B cell (primary cell): ENCODE measurements at regions not wholly inside any gene's neighbourhood (a gene's known extent, or its start where the extent isn't known, plus 50 kb on each side); places are given as distances from the start of the nearest gene placed in this dataset.

ENCODE experiments used
- ATAC-seq: fragments of 200-7000 bp; cut with Tn5 transposase; one replicate; pipeline ENCODE4 v1.10.0; 2021; ENCODE audit warnings: low read depth, mild to moderate bottlenecking, moderate number of reproducible peaks, moderate library complexity
- CTCF ChIA-PET: fragments of 350-600 bp; sonication (Branson Sonifier 250); formaldehyde crosslinking; loops from one replicate; lab custom pipeline; 2021; ENCODE audit warnings: antibody characterized with exemption, inconsistent platforms; lab: Charles Lee
- POLR2A ChIA-PET: fragments of 350-600 bp; sonication (Branson Sonifier 250); formaldehyde crosslinking; loops from one replicate; lab custom pipeline; 2021; ENCODE audit warnings: antibody characterized with exemption; lab: Charles Lee
- DNase-seq: peaks from one replicate; pipeline ENCODE4 v3.0.0; 2013
- H2AFZ ChIP-seq: 2 replicates; pipeline ENCODE4 v1.6.1; 2012; ENCODE audit warnings: mild to moderate bottlenecking, low read depth, low read length; ENCODE audit not compliant: insufficient read depth, poor library complexity, severe bottlenecking
- H3K27ac ChIP-seq, 2 donors: 1 replicate in 1 of 2; 2 replicates in 1 of 2; pipeline ENCODE4 v1.5.1; 2012 to 2013; ENCODE audit warnings: low read length in 2 of 2, mild to moderate bottlenecking in 2 of 2, moderate library complexity in 1 of 2
- H3K27me3 ChIP-seq, 4 experiments: fragments of 200-600 bp in 1 of 4; sonication (generic) in 1 of 4; replicated peaks in 1 of 4; 1 replicate in 2 of 4; 2 replicates in 2 of 4; pipeline versions ENCODE4 v1.6.1 to v1.7.0; 2013 to 2016; ENCODE audit warnings: low read length in 3 of 4, mild to moderate bottlenecking in 2 of 4, mixed read lengths in 1 of 4, moderate library complexity in 1 of 4; ENCODE audit not compliant: insufficient read depth in 4 of 4, control insufficient read depth in 3 of 4; ENCODE audit errors: control extremely low read depth in 1 of 4
- H3K36me3 ChIP-seq, 2 experiments: replicated peaks in 1 of 2; 1 replicate in 1 of 2; 2 replicates in 1 of 2; pipeline versions ENCODE4 v1.6.1 to v1.7.1; 2013; ENCODE audit warnings: low read length in 1 of 2; ENCODE audit not compliant: insufficient read depth in 2 of 2, control insufficient read depth in 1 of 2; ENCODE audit errors: control extremely low read depth in 1 of 2, extremely low read depth in 1 of 2
- H3K4me1 ChIP-seq, 2 donors: fragments of 200-600 bp in 1 of 2; sonication (generic) in 1 of 2; 1 replicate in 1 of 2; 2 replicates in 1 of 2; pipeline versions ENCODE4 v1.5.1 to v1.6.1; 2013 to 2017; ENCODE audit warnings: low read length in 2 of 2; ENCODE audit not compliant: control insufficient read depth in 2 of 2, insufficient read depth in 2 of 2
- H3K4me2 ChIP-seq: replicated peaks from 2 replicates; pipeline ENCODE3; 2012; ENCODE audit warnings: mild to moderate bottlenecking, low read depth, low read length; ENCODE audit not compliant: poor library complexity, severe bottlenecking
- H3K4me3 ChIP-seq, 5 experiments: fragments of 200-600 bp in 1 of 5; sonication (generic) in 1 of 5; 1 replicate in 3 of 5; 2 replicates in 2 of 5; pipeline versions ENCODE4 v1.5.1 to v1.7.0; 2011 to 2016; ENCODE audit warnings: low read length in 4 of 5, mild to moderate bottlenecking in 4 of 5, low read depth in 2 of 5, control low read depth in 1 of 5, moderate library complexity in 1 of 5; ENCODE audit not compliant: insufficient read depth in 1 of 5; ENCODE audit errors: control extremely low read depth in 1 of 5, extremely low read depth in 1 of 5
- H3K79me2 ChIP-seq: fragments of 200-600 bp; sonication (generic); one replicate; pipeline ENCODE4 v1.6.0; 2016; ENCODE audit warnings: low read length; ENCODE audit not compliant: control insufficient read depth, insufficient read depth
- H3K9ac ChIP-seq: fragments of 200-600 bp; sonication (generic); 2 replicates; pipeline ENCODE4 v1.6.1; 2017; ENCODE audit warnings: mild to moderate bottlenecking, low read length, moderate library complexity
- H3K9me3 ChIP-seq, 3 donors: one replicate each; pipeline versions ENCODE4 v1.6.1 to v1.7.1; 2013; ENCODE audit warnings: low read length in 2 of 3; ENCODE audit not compliant: control insufficient read depth in 2 of 3, insufficient read depth in 1 of 3; ENCODE audit errors: control extremely low read depth in 1 of 3
- H4K20me1 ChIP-seq: 2 replicates; pipeline ENCODE4 v1.6.0; 2012; ENCODE audit warnings: mild to moderate bottlenecking, low read length; ENCODE audit not compliant: insufficient read depth, control insufficient read depth, poor library complexity, severe bottlenecking
- H3K27ac Mint-ChIP-seq: one replicate; pipeline ENCODE4 v1.8.0; 2021; ENCODE audit warnings: mixed read lengths
- H3K27me3 Mint-ChIP-seq: one replicate; pipeline ENCODE4 v1.8.0; 2021; ENCODE audit warnings: mixed read lengths
- H3K4me1 Mint-ChIP-seq: one replicate; pipeline ENCODE4 v1.8.0; 2021; ENCODE audit warnings: mixed read lengths
- H3K4me3 Mint-ChIP-seq: one replicate; pipeline ENCODE4 v1.8.0; 2021; ENCODE audit warnings: mixed read lengths
- H3K9me3 Mint-ChIP-seq: one replicate; pipeline ENCODE4 v1.8.0; 2022; ENCODE audit warnings: mixed read lengths; ENCODE audit not compliant: insufficient read depth
- CTCF ChIP-seq: fragments of 200-600 bp; IDR thresholded peaks from one replicate; pipeline ENCODE4 v1.8.0; 2022; ENCODE audit warnings: antibody characterized with exemption, mild to moderate bottlenecking
- EZH2 ChIP-seq: IDR thresholded peaks from 2 replicates; pipeline ENCODE4 v1.6.1; 2012; ENCODE audit warnings: borderline replicate concordance, low read depth, mild to moderate bottlenecking, moderate library complexity, low read length; ENCODE audit not compliant: insufficient read depth, poor library complexity, severe bottlenecking
- WGBS: methylation state at CpG from one replicate; pipeline ENCODE4 v1.1.5; 2013; ENCODE audit warnings: missing lambda C conversion rate; ENCODE audit not compliant: insufficient coverage; 5-methylcytosine and 5-hydroxymethylcytosine counted together
- intact Hi-C: fragments of 100-400 bp; cut with micrococcal nuclease; formaldehyde crosslinking; loops from one replicate; pipeline ENCODE4 v1.10.0; 2022

GRCh38 chr7:50960621-50961310, 178.1 kb upstream of the GRB10 start:
- DNase-seq (no peak), ATAC-seq (no peak)
- H3K4me3 ChIP-seq, result no peak overlapping the region
- Mint-ChIP-seq H3K27ac (no peak overlapping the region), H3K9me3 (no peaks in the 10 kb centered on the region), H3K4me3 (no peak overlapping the region), H3K27me3 (no peaks in the 10 kb centered on the region), H3K4me1 (no peaks in the 10 kb centered on the region)
- no peak overlapping the region for H3K9ac ChIP-seq
- H3K4me2 ChIP-seq, result no peak overlapping the region
- no peaks in the 10 kb centered on the region for H3K79me2 ChIP-seq
- H4K20me1 ChIP-seq, result no peaks in the 10 kb centered on the region
- no peak overlapping the region for H2AFZ ChIP-seq
- no peak overlapping the region for H3K27ac ChIP-seq
- ChIA-PET POLR2A (no interaction called here), CTCF (no interaction called here)
- WGBS, result 86% methylated on average over 14 of the region's 14 CpGs
- H3K9me3 ChIP-seq, result peaks cover 0 to 6% (median 0%) of the 10 kb centered on the region in 3 donors
- H3K36me3 ChIP-seq, result no peaks in the 10 kb centered on the region
- TF ChIP-seq CTCF (no peak), EZH2 (no peak)
- no peaks in the 10 kb centered on the region for H3K27me3 ChIP-seq
- intact Hi-C loops, result no loop called here
- H3K4me1 ChIP-seq, result no peaks in the 10 kb centered on the region

DNA sequence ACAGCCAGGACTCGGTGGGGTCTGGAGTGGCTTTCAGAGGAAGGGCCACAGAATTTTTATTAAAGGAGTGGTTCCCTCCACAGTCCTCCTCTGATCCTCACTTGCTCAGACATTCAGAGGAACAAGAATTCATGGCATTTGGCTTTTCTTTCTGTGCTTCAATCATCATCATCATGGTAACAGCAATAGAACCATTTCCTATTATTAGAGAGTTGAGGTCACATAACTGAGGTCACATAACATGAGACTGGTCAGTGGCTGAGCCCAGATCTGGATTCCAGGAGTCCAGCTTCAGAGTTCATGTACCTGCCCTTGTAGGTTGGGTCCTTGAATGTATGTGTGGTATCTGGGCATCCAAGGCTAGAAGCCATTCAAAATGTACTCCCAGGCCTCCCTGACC, 177.3 kb upstream of the GRB10 start:
- H3K9me3 ChIP-seq, result peaks cover 0 to 6% (median 0%) of the 10 kb centered on the region in 3 donors
- no peak for ATAC-seq
- CTCF ChIA-PET, result no interaction called here

More for the DNA sequence above, 177.3 kb upstream of the GRB10 start:
- Mint-ChIP-seq H3K27ac (no peak overlapping the region), H3K4me3 (no peak overlapping the region), H3K27me3 (no peaks in the 10 kb centered on the region), H3K4me1 (no peaks in the 10 kb centered on the region), H3K9me3 (no peaks in the 10 kb centered on the region)
- Histone ChIP-seq H3K36me3 (no peaks in the 10 kb centered on the region), H2AFZ (no peak overlapping the region), H3K4me2 (no peak overlapping the region), H3K4me1 (no peaks in the 10 kb centered on the region), H3K79me2 (no peaks in the 10 kb centered on the region), H3K27me3 (no peaks in the 10 kb centered on the region), H3K9ac (no peak overlapping the region), H3K27ac (no peak overlapping the region), H4K20me1 (no peaks in the 10 kb centered on the region), H3K4me3 (no peak overlapping the region)
- no CpG with 5 or more reads among the region's 1 CpG for WGBS
- POLR2A ChIA-PET, result no interaction called here
- no peak for DNase-seq
- TF ChIP-seq EZH2, result no peak
- TF ChIP-seq CTCF, result no peak
- intact Hi-C loops, result no loop called here
